OCI-LY1 (cell line): ENCODE measurements at regions not wholly inside any gene's neighbourhood (a gene's known extent, or its start where the extent isn't known, plus 50 kb on each side); places are given as distances from the start of the nearest gene placed in this dataset.

Experiments
- EZH2 ChIP-seq: fragments of 200-600 bp; sonication (generic), shearing (Covaris generic); IDR thresholded peaks from 2 replicates; pipeline ENCODE4 v1.8.0; 2017; ENCODE audit warnings: borderline replicate concordance, mixed run types, mild to moderate bottlenecking, antibody characterized with exemption, low read length, moderate library complexity, mixed read lengths
- TF ChIP-seq, protein P1 (sequence below): fragments of 200-600 bp; sonication (generic), shearing (Covaris generic); IDR thresholded peaks from 2 replicates; pipeline ENCODE4 v1.5.1; 2017; ENCODE audit warnings: mild to moderate bottlenecking, antibody characterized with exemption, low read length, moderate library complexity, mixed read lengths

DNA sequence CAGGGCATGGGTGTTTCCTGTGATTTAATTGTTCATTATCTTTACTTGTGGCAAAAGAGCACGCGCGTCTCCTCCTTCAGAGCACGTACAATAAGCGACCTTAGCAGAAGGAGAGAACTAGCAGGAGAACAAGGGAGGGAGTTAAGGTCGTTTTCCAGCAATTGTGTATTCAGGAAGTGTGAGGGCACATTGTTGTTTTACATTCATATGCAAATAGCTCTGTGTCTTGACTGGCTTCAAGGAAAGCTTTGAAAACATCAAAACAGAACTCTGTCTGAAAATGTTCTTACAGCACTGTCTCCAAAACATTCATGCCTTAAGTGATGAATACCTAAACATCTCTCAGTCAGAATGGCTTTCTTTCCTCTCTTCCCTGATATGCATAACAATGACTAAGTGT, 499.1 kb downstream of the ACTR3B start:
- TF ChIP-seq, protein P1, sequence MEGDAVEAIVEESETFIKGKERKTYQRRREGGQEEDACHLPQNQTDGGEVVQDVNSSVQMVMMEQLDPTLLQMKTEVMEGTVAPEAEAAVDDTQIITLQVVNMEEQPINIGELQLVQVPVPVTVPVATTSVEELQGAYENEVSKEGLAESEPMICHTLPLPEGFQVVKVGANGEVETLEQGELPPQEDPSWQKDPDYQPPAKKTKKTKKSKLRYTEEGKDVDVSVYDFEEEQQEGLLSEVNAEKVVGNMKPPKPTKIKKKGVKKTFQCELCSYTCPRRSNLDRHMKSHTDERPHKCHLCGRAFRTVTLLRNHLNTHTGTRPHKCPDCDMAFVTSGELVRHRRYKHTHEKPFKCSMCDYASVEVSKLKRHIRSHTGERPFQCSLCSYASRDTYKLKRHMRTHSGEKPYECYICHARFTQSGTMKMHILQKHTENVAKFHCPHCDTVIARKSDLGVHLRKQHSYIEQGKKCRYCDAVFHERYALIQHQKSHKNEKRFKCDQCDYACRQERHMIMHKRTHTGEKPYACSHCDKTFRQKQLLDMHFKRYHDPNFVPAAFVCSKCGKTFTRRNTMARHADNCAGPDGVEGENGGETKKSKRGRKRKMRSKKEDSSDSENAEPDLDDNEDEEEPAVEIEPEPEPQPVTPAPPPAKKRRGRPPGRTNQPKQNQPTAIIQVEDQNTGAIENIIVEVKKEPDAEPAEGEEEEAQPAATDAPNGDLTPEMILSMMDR: no peak
- TF ChIP-seq EZH2: no peak
